ENCODE measurements at regions not wholly inside any gene's neighbourhood (a gene's known extent, or its start where the extent isn't known, plus 50 kb on each side); places are given as distances from the start of the nearest gene placed in this dataset.
A peak's percentile ranks its signal among the peaks of the same experiment; 100 is the strongest.

DNA sequence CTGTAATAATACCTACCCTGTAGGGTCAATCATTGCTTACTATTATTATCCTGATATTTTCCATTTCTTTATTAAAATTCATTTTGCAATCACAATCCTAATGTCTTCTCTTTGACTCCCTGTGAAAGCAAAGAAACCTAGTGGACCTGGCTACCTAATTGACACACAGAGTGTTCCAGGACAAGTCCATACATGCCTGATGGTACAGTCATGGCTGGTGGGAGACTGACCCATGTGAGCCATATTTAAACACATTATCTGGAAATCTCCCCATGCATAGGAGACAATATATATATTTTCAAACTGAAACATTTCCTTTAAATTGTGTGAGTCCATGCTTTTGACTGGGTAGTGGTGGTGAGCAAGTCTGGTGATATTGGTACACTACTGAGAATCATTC, 230.6 kb upstream of the DACH1 start:
- Histone ChIP-seq H3K36me3 (no peaks in the 10 kb centered on the region), H3K4me3 (no peak overlapping the region), H3K9me3 (no peaks in the 10 kb centered on the region), H3K9ac (ENCODE audit: low read depth in 2 of 2, low read length in 2 of 2) (no peak overlapping the region), H3K27ac (no peak overlapping the region), H3K4me1 (no peaks in the 10 kb centered on the region), H3K27me3 (no peaks in the 10 kb centered on the region)
- no peak for DNase-seq
- intact Hi-C loops (cut with DNase I) = no loop called here
- TF ChIP-seq, protein P1, sequence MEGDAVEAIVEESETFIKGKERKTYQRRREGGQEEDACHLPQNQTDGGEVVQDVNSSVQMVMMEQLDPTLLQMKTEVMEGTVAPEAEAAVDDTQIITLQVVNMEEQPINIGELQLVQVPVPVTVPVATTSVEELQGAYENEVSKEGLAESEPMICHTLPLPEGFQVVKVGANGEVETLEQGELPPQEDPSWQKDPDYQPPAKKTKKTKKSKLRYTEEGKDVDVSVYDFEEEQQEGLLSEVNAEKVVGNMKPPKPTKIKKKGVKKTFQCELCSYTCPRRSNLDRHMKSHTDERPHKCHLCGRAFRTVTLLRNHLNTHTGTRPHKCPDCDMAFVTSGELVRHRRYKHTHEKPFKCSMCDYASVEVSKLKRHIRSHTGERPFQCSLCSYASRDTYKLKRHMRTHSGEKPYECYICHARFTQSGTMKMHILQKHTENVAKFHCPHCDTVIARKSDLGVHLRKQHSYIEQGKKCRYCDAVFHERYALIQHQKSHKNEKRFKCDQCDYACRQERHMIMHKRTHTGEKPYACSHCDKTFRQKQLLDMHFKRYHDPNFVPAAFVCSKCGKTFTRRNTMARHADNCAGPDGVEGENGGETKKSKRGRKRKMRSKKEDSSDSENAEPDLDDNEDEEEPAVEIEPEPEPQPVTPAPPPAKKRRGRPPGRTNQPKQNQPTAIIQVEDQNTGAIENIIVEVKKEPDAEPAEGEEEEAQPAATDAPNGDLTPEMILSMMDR (IDR thresholded peaks at IDR 0.05) = no peak

DNA sequence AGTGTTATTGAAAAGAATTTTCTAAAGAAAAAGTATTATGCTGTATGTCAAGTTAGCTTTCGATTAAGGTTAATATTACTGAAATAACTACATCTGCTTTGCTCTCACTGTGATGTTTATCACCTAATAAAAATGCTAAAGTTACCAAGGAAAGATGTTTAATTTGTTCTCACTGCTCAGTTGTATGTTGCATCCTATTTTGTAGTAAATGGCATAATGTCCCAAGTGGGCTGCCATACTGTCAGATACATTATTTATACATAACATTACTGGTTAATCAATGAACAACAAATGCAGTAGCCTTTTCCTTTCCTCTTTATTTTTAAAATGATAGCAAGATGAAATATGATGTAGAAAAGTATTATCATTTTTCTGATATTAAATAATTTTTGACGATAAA, 226.3 kb upstream of the DACH1 start:
- Histone ChIP-seq H3K27ac (no peak overlapping the region), H3K9me3 (no peaks in the 10 kb centered on the region), H3K4me1 (no peaks in the 10 kb centered on the region), H3K36me3 (no peaks in the 10 kb centered on the region), H3K4me3 (no peak overlapping the region), H3K9ac (ENCODE audit: low read depth in 2 of 2, low read length in 2 of 2) (no peak overlapping the region), H3K27me3 (no peaks in the 10 kb centered on the region)
- TF ChIP-seq, protein P1 (IDR thresholded peaks at IDR 0.05) = no peak
- intact Hi-C loops (cut with DNase I) = no loop called here
- no peak for DNase-seq

DNA sequence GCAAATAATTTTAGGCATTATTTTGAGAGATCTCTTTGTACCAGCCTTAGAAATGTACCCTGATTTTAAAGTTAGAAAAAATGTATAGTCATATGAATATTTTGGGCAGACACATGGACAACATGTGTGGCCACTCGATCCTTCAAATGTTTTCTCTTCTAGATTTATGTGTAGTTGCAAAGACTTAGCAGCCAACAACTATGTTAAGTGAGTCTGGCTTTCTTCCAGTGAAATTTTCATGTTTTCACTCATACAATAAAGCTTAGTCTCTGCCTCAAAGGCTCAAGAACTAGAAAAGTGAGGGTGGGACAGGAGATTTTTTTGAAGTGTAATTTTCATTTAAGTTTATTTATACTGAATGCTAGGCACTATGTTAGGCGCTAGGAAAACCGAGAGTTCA, 207.7 kb upstream of the DACH1 start:
- intact Hi-C loops (cut with DNase I) = no loop called here
- H3K4me1 ChIP-seq = no peaks in the 10 kb centered on the region
- no peak overlapping the region for H3K27ac ChIP-seq
- H3K4me3 ChIP-seq = no peak overlapping the region
- no peaks in the 10 kb centered on the region for H3K9me3 ChIP-seq
- H3K27me3 ChIP-seq = no peaks in the 10 kb centered on the region
- no peak for DNase-seq
- TF ChIP-seq, protein P1 (IDR thresholded peaks at IDR 0.05) = no peak
- no peak overlapping the region for H3K9ac ChIP-seq (ENCODE audit: low read depth in 2 of 2, low read length in 2 of 2)
- no peaks in the 10 kb centered on the region for H3K36me3 ChIP-seq

DNA sequence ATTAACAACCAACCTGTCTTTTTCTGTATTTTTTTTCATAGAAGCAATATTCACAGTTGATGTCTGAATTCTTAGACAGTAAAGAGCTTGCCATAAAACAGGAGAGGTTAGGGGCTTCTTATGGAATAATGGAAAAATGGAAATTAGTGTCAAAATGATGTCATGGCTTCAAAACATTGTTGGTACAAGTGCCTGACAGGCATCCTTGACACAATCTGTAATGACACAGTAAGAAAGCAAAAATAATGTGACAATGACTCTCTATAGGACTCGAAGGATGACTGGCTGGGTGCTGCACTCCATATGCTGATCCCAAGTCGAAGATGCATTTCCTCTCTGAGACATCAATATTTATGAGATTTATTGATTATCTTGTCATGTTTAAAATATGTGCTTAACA, 205.3 kb upstream of the DACH1 start:
- no peak for DNase-seq
- intact Hi-C loops (cut with DNase I) = no loop called here
- Histone ChIP-seq H3K27me3 (no peaks in the 10 kb centered on the region), H3K4me1 (no peaks in the 10 kb centered on the region), H3K27ac (no peak overlapping the region), H3K9ac (ENCODE audit: low read depth in 2 of 2, low read length in 2 of 2) (no peak overlapping the region), H3K36me3 (no peaks in the 10 kb centered on the region), H3K4me3 (no peak overlapping the region), H3K9me3 (no peaks in the 10 kb centered on the region)
- TF ChIP-seq, protein P1 (IDR thresholded peaks at IDR 0.05) = no peak

DNA sequence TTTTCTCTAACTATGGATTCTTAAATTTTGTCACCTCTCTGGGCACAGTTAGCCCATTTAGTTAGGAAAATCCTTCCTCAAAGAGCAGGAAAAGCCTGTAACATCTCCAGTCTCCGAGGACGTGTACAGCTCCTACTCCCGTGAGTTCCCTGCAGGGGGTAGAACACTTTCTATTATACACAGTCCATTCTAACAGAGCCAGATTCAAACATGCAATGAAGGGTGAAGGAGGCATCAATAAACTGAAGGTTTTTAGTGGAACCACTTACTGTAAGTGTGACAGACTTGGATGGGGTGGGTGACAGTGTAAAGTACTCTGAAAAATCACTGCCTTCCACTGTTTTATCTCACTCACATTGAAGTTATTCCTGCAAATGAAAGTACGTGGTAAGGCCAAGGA, 204.7 kb upstream of the DACH1 start:
- H3K9me3 ChIP-seq = no peaks in the 10 kb centered on the region
- H3K36me3 ChIP-seq = no peaks in the 10 kb centered on the region
- H3K4me1 ChIP-seq = no peaks in the 10 kb centered on the region
- H3K4me3 ChIP-seq = no peak overlapping the region
- no peak for DNase-seq
- H3K27me3 ChIP-seq = no peaks in the 10 kb centered on the region
- TF ChIP-seq, protein P1 (IDR thresholded peaks at IDR 0.05) = no peak
- intact Hi-C loops (cut with DNase I) = no loop called here
- H3K9ac ChIP-seq (ENCODE audit: low read depth in 2 of 2, low read length in 2 of 2) = no peak overlapping the region
- H3K27ac ChIP-seq = no peak overlapping the region

DNA sequence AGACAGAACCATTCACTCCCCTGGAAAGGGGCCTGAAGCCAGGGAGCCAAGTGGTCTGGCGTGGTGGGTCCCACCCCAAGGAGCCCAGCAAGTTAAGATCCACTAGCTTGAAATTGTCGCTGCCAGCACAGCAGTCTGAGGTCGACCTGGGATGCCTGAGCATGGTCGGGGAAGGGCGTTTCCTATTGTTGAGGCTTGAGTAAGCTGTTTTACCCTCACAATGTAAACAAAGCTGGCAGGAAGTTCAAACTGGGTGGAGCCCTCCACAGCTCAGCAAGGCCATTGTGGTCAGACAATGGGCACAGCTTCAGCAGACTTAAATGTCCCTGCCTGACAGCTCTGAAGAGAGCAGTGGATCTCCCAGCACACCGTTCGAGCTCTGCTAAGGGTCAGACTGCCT, 195.6 kb upstream of the DACH1 start:
- Histone ChIP-seq H3K4me3 (no peak overlapping the region), H3K9ac (ENCODE audit: low read depth in 2 of 2, low read length in 2 of 2) (no peak overlapping the region), H3K27ac (no peak overlapping the region), H3K27me3 (no peaks in the 10 kb centered on the region), H3K36me3 (no peaks in the 10 kb centered on the region), H3K4me1 (no peaks in the 10 kb centered on the region), H3K9me3 (no peaks in the 10 kb centered on the region)
- peak; percentile 65 for DNase-seq
- TF ChIP-seq, protein P1 (IDR thresholded peaks at IDR 0.05) = no peak
- intact Hi-C loops (cut with DNase I) = no loop called here

Data from colonic mucosa (tissue), 4 donors.